Astrocyte (in vitro differentiated cells and primary cell): ENCODE measurements at regions not wholly inside any gene's neighbourhood (a gene's known extent, or its start where the extent isn't known, plus 50 kb on each side); places are given as distances from the start of the nearest gene placed in this dataset.

Source experiments
- EZH2 ChIP-seq: IDR thresholded peaks from 2 replicates; pipeline ENCODE4 v1.6.1; 2012; ENCODE audit warnings: mild to moderate bottlenecking, low read length, inconsistent platforms; ENCODE audit not compliant: insufficient read depth
- TF ChIP-seq, protein P1 (sequence below): IDR thresholded peaks from 2 replicates; pipeline ENCODE4 v1.5.1; 2011; ENCODE audit warnings: low read depth, mild to moderate bottlenecking, inconsistent platforms, low read length, moderate library complexity; ENCODE audit not compliant: insufficient read depth

DNA sequence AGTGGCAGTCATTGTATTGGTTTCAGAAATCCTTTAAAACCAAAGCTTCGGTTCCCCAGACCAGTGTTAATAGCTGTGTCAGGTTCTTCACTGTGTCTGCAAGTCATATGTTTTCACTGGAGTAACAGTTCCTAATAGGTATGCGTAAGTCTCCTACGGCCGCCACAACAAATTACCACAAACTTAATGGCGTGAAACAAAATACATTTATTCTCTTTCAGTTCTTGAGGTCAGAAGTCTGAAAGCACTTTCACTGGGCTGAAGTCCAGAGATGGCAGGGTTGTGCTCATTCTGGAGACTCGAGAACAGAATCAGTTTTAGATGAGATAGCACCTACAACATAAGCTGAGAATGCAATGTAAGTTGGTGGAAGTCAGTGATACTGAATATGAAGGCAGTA lies 556.2 kb downstream of the TLE4 start:
- TF ChIP-seq, protein P1, sequence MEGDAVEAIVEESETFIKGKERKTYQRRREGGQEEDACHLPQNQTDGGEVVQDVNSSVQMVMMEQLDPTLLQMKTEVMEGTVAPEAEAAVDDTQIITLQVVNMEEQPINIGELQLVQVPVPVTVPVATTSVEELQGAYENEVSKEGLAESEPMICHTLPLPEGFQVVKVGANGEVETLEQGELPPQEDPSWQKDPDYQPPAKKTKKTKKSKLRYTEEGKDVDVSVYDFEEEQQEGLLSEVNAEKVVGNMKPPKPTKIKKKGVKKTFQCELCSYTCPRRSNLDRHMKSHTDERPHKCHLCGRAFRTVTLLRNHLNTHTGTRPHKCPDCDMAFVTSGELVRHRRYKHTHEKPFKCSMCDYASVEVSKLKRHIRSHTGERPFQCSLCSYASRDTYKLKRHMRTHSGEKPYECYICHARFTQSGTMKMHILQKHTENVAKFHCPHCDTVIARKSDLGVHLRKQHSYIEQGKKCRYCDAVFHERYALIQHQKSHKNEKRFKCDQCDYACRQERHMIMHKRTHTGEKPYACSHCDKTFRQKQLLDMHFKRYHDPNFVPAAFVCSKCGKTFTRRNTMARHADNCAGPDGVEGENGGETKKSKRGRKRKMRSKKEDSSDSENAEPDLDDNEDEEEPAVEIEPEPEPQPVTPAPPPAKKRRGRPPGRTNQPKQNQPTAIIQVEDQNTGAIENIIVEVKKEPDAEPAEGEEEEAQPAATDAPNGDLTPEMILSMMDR = no peak
- TF ChIP-seq EZH2 = no peak
